Astrocyte of the spinal cord (primary cell): ENCODE measurements at regions not wholly inside any gene's neighbourhood (a gene's known extent, or its start where the extent isn't known, plus 50 kb on each side); places are given as distances from the start of the nearest gene placed in this dataset.

Experiments
- DNase-seq: peaks from one replicate; pipeline ENCODE4 v3.0.0; 2011; ENCODE audit warnings: low read depth, low spot score
- H3K4me3 ChIP-seq: 2 replicates; pipeline ENCODE4 v1.5.1; 2011; ENCODE audit warnings: low read depth, mild to moderate bottlenecking, low read length, moderate library complexity
- CTCF ChIP-seq: IDR thresholded peaks from 2 replicates; pipeline ENCODE4 v1.5.1; 2012; ENCODE audit warnings: low read depth, mild to moderate bottlenecking, low read length, inconsistent platforms
- in situ Hi-C: cut with HindIII; loops from 2 replicates; pipeline ENCODE4 v1.10.0; 2017; ENCODE audit warnings: low sequenced_read_pairs

GRCh38 chr5:20098694-20099093, 110.7 kb upstream of the CDH18 start:
- TF ChIP-seq CTCF: no peak
- no peak for DNase-seq
- H3K4me3 ChIP-seq: no peak overlapping the region
- in situ Hi-C loops: no loop called here

DNA sequence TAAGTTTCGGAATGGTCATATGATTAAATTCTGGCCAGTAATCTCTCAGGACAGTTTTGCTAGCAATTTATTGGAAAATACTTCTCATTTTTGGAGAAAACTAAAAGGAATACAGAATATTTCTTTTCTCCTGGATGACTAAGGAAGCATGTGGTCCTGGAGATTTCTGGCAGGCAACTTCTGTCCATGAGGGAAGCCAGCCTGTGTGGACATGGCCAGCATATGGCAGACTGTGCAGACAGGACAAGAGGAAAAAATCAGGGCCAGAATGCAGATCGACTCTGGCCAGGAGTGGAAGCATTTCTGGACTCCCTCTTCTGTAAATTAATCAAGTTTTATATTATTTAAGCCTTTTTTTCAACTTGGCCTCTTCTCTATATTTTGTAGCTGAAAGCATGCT, 100.4 kb upstream of the CDH18 start:
- in situ Hi-C loops: no loop called here
- DNase-seq: no peak
- H3K4me3 ChIP-seq: no peak overlapping the region
- TF ChIP-seq CTCF: no peak

DNA sequence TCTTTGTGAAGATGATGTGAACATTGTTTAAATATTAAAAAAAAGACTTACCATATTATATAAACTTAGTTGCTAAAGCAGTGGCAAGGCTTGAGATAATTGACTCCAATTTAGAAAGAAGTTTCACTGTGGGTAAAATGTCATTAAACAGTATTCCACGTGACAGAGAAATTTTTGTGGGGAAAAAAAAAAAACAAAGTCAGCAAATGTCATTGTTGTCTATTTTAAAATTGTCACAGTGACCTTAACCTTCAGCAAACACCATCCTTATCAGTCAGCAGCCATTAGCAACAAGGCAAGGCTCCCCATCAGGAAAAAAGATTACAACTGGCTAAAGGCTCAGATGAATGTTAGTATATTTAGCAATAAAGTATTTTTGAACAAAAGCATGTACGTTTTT, 99.3 kb upstream of the CDH18 start:
- H3K4me3 ChIP-seq: no peak overlapping the region
- TF ChIP-seq CTCF: no peak
- in situ Hi-C loops: no loop called here

DNA sequence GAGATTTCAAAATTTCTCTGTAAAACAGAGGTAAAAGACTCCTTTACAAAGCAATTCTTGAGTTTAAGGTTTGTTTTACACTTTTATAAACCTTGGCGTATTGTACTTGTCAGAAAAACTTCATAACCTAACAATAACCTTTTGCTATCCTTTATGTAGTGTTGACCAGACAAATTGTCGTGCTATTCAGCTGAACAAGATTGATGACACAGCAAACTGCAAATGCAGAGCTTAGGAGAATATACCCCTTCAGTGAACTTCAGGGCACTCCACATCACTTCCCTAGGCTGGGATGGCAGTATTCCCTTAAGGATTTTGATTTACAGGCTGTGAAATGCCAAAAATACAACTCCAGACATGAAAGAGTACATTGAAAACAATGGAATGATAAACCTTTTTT, 89.2 kb upstream of the CDH18 start:
- in situ Hi-C loops: no loop called here
- no peak for DNase-seq
- no peak overlapping the region for H3K4me3 ChIP-seq
- TF ChIP-seq CTCF: no peak

More for the DNA sequence above, 99.3 kb upstream of the CDH18 start:
- no peak for DNase-seq

- in situ Hi-C loops: no loop called here
- no peak overlapping the region for H3K4me3 ChIP-seq
- no peak for DNase-seq
- no peak for TF ChIP-seq CTCF
Observed at GRCh38 chr5:20056933-20057332, 68.9 kb upstream of the CDH18 start.

- in situ Hi-C loops: no loop called here
- no peak for DNase-seq
- TF ChIP-seq CTCF: no peak
- H3K4me3 ChIP-seq: no peak overlapping the region
Observed at GRCh38 chr5:20055301-20055700, 67.3 kb upstream of the CDH18 start.

- TF ChIP-seq CTCF: no peak
- DNase-seq: no peak
- in situ Hi-C loops: no loop called here
- no peak overlapping the region for H3K4me3 ChIP-seq
Observed at GRCh38 chr5:20050262-20050661, 62.3 kb upstream of the CDH18 start.
